B cell (primary cell): ENCODE measurements at regions not wholly inside any gene's neighbourhood (a gene's known extent, or its start where the extent isn't known, plus 50 kb on each side); places are given as distances from the start of the nearest gene placed in this dataset.

Source experiments
- ATAC-seq: fragments of 200-7000 bp; cut with Tn5 transposase; one replicate; pipeline ENCODE4 v1.10.0; 2021; ENCODE audit warnings: low read depth, mild to moderate bottlenecking, moderate number of reproducible peaks, moderate library complexity
- CTCF ChIA-PET: fragments of 350-600 bp; sonication (Branson Sonifier 250); formaldehyde crosslinking; loops from one replicate; lab custom pipeline; 2021; ENCODE audit warnings: antibody characterized with exemption, inconsistent platforms; lab: Charles Lee
- POLR2A ChIA-PET: fragments of 350-600 bp; sonication (Branson Sonifier 250); formaldehyde crosslinking; loops from one replicate; lab custom pipeline; 2021; ENCODE audit warnings: antibody characterized with exemption; lab: Charles Lee
- DNase-seq: peaks from one replicate; pipeline ENCODE4 v3.0.0; 2013
- H2AFZ ChIP-seq: 2 replicates; pipeline ENCODE4 v1.6.1; 2012; ENCODE audit warnings: mild to moderate bottlenecking, low read depth, low read length; ENCODE audit not compliant: insufficient read depth, poor library complexity, severe bottlenecking
- H3K27ac ChIP-seq, 2 donors: 1 replicate in 1 of 2; 2 replicates in 1 of 2; pipeline ENCODE4 v1.5.1; 2012 to 2013; ENCODE audit warnings: low read length in 2 of 2, mild to moderate bottlenecking in 2 of 2, moderate library complexity in 1 of 2
- H3K27me3 ChIP-seq, 4 experiments: fragments of 200-600 bp in 1 of 4; sonication (generic) in 1 of 4; replicated peaks in 1 of 4; 1 replicate in 2 of 4; 2 replicates in 2 of 4; pipeline versions ENCODE4 v1.6.1 to v1.7.0; 2013 to 2016; ENCODE audit warnings: low read length in 3 of 4, mild to moderate bottlenecking in 2 of 4, mixed read lengths in 1 of 4, moderate library complexity in 1 of 4; ENCODE audit not compliant: insufficient read depth in 4 of 4, control insufficient read depth in 3 of 4; ENCODE audit errors: control extremely low read depth in 1 of 4
- H3K36me3 ChIP-seq, 2 experiments: replicated peaks in 1 of 2; 1 replicate in 1 of 2; 2 replicates in 1 of 2; pipeline versions ENCODE4 v1.6.1 to v1.7.1; 2013; ENCODE audit warnings: low read length in 1 of 2; ENCODE audit not compliant: insufficient read depth in 2 of 2, control insufficient read depth in 1 of 2; ENCODE audit errors: control extremely low read depth in 1 of 2, extremely low read depth in 1 of 2
- H3K4me1 ChIP-seq, 2 donors: fragments of 200-600 bp in 1 of 2; sonication (generic) in 1 of 2; 1 replicate in 1 of 2; 2 replicates in 1 of 2; pipeline versions ENCODE4 v1.5.1 to v1.6.1; 2013 to 2017; ENCODE audit warnings: low read length in 2 of 2; ENCODE audit not compliant: control insufficient read depth in 2 of 2, insufficient read depth in 2 of 2
- H3K4me2 ChIP-seq: replicated peaks from 2 replicates; pipeline ENCODE3; 2012; ENCODE audit warnings: mild to moderate bottlenecking, low read depth, low read length; ENCODE audit not compliant: poor library complexity, severe bottlenecking
- H3K4me3 ChIP-seq, 5 experiments: fragments of 200-600 bp in 1 of 5; sonication (generic) in 1 of 5; 1 replicate in 3 of 5; 2 replicates in 2 of 5; pipeline versions ENCODE4 v1.5.1 to v1.7.0; 2011 to 2016; ENCODE audit warnings: low read length in 4 of 5, mild to moderate bottlenecking in 4 of 5, low read depth in 2 of 5, control low read depth in 1 of 5, moderate library complexity in 1 of 5; ENCODE audit not compliant: insufficient read depth in 1 of 5; ENCODE audit errors: control extremely low read depth in 1 of 5, extremely low read depth in 1 of 5
- H3K79me2 ChIP-seq: fragments of 200-600 bp; sonication (generic); one replicate; pipeline ENCODE4 v1.6.0; 2016; ENCODE audit warnings: low read length; ENCODE audit not compliant: control insufficient read depth, insufficient read depth
- H3K9ac ChIP-seq: fragments of 200-600 bp; sonication (generic); 2 replicates; pipeline ENCODE4 v1.6.1; 2017; ENCODE audit warnings: mild to moderate bottlenecking, low read length, moderate library complexity
- H3K9me3 ChIP-seq, 3 donors: one replicate each; pipeline versions ENCODE4 v1.6.1 to v1.7.1; 2013; ENCODE audit warnings: low read length in 2 of 3; ENCODE audit not compliant: control insufficient read depth in 2 of 3, insufficient read depth in 1 of 3; ENCODE audit errors: control extremely low read depth in 1 of 3
- H4K20me1 ChIP-seq: 2 replicates; pipeline ENCODE4 v1.6.0; 2012; ENCODE audit warnings: mild to moderate bottlenecking, low read length; ENCODE audit not compliant: insufficient read depth, control insufficient read depth, poor library complexity, severe bottlenecking
- H3K27ac Mint-ChIP-seq: one replicate; pipeline ENCODE4 v1.8.0; 2021; ENCODE audit warnings: mixed read lengths
- H3K27me3 Mint-ChIP-seq: one replicate; pipeline ENCODE4 v1.8.0; 2021; ENCODE audit warnings: mixed read lengths
- H3K4me1 Mint-ChIP-seq: one replicate; pipeline ENCODE4 v1.8.0; 2021; ENCODE audit warnings: mixed read lengths
- H3K4me3 Mint-ChIP-seq: one replicate; pipeline ENCODE4 v1.8.0; 2021; ENCODE audit warnings: mixed read lengths
- H3K9me3 Mint-ChIP-seq: one replicate; pipeline ENCODE4 v1.8.0; 2022; ENCODE audit warnings: mixed read lengths; ENCODE audit not compliant: insufficient read depth
- EZH2 ChIP-seq: IDR thresholded peaks from 2 replicates; pipeline ENCODE4 v1.6.1; 2012; ENCODE audit warnings: borderline replicate concordance, low read depth, mild to moderate bottlenecking, moderate library complexity, low read length; ENCODE audit not compliant: insufficient read depth, poor library complexity, severe bottlenecking
- WGBS: methylation state at CpG from one replicate; pipeline ENCODE4 v1.1.5; 2013; ENCODE audit warnings: missing lambda C conversion rate; ENCODE audit not compliant: insufficient coverage; 5-methylcytosine and 5-hydroxymethylcytosine counted together
- intact Hi-C: fragments of 100-400 bp; cut with micrococcal nuclease; formaldehyde crosslinking; loops from one replicate; pipeline ENCODE4 v1.10.0; 2022
- TF ChIP-seq, protein P1 (sequence below): fragments of 200-600 bp; IDR thresholded peaks from one replicate; pipeline ENCODE4 v1.8.0; 2022; ENCODE audit warnings: antibody characterized with exemption, mild to moderate bottlenecking

DNA sequence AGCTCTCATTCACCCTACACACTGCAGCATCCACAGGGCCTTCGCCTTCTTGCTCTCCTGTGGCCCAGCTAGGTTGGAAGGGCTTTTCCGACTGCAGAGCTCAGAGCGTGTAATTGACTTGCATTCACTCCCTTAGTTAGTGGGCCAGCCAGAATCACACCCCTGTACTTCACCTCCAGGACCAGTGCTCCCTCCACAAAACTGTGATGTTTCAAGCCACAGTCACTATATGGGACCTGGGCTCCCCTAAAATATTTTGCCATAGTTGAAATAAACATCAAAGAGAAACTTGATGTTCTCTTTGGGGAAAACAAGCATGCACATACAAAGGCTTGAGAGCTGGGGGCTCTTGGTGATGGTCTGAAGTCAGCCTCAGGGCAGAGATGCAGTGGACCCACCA, 69.7 kb upstream of the POU3F3 start:
- no peak for ATAC-seq

DNA sequence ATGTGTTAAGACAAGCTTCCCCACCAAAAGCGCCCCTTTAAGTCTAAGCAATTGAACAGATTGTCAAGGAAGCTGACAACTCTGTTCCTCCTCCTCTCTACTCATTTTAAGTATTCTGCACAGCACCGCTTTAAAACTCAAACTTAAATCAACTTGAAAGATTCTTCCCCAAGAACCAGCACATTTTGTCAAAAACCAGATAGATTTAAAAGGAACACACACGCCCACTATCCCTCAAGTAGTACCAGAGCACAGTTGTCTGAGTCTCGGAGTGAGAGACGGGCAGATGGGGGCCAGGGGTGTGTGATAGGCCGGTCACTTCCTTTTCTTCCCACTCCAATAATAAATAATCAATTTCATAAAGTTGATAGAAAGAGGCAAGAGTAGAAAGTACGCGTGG, 67.7 kb upstream of the POU3F3 start:
- CTCF ChIA-PET: no interaction called here
- Histone ChIP-seq H2AFZ (no peak overlapping the region), H3K27me3 (no peaks in the 10 kb centered on the region), H3K9me3 (no peaks in the 10 kb centered on the region), H3K4me3 (no peak overlapping the region), H3K36me3 (no peaks in the 10 kb centered on the region), H3K27ac (no peak overlapping the region), H3K4me2 (no peak overlapping the region), H3K79me2 (no peaks in the 10 kb centered on the region), H3K4me1 (no peaks in the 10 kb centered on the region), H3K9ac (no peak overlapping the region), H4K20me1 (no peaks in the 10 kb centered on the region)
- Mint-ChIP-seq H3K4me3 (no peak overlapping the region), H3K27me3 (peaks cover 14% of the 10 kb centered on the region), H3K27ac (no peak overlapping the region), H3K4me1 (no peaks in the 10 kb centered on the region), H3K9me3 (peaks cover 2% of the 10 kb centered on the region)
- no peak for ATAC-seq
- POLR2A ChIA-PET: no interaction called here
- intact Hi-C loops: no loop called here
- TF ChIP-seq, protein P1, sequence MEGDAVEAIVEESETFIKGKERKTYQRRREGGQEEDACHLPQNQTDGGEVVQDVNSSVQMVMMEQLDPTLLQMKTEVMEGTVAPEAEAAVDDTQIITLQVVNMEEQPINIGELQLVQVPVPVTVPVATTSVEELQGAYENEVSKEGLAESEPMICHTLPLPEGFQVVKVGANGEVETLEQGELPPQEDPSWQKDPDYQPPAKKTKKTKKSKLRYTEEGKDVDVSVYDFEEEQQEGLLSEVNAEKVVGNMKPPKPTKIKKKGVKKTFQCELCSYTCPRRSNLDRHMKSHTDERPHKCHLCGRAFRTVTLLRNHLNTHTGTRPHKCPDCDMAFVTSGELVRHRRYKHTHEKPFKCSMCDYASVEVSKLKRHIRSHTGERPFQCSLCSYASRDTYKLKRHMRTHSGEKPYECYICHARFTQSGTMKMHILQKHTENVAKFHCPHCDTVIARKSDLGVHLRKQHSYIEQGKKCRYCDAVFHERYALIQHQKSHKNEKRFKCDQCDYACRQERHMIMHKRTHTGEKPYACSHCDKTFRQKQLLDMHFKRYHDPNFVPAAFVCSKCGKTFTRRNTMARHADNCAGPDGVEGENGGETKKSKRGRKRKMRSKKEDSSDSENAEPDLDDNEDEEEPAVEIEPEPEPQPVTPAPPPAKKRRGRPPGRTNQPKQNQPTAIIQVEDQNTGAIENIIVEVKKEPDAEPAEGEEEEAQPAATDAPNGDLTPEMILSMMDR: no peak
- no peak for TF ChIP-seq EZH2
- DNase-seq: no peak
- 94% methylated on average over 2 of the region's 8 CpGs for WGBS

More for the DNA sequence above, 69.7 kb upstream of the POU3F3 start:
- Histone ChIP-seq H3K36me3 (no peaks in the 10 kb centered on the region), H3K27ac (no peak overlapping the region), H3K4me1 (no peaks in the 10 kb centered on the region), H3K9me3 (no peaks in the 10 kb centered on the region), H2AFZ (no peak overlapping the region), H4K20me1 (no peaks in the 10 kb centered on the region), H3K9ac (no peak overlapping the region), H3K27me3 (no peaks in the 10 kb centered on the region), H3K79me2 (no peaks in the 10 kb centered on the region), H3K4me3 (no peak overlapping the region), H3K4me2 (no peak overlapping the region)
- 95% methylated on average over 3 of the region's 3 CpGs for WGBS
- Mint-ChIP-seq H3K4me3 (no peak overlapping the region), H3K9me3 (peaks cover 2% of the 10 kb centered on the region), H3K4me1 (no peaks in the 10 kb centered on the region), H3K27me3 (peaks cover 14% of the 10 kb centered on the region), H3K27ac (no peak overlapping the region)
- TF ChIP-seq EZH2: no peak
- TF ChIP-seq, protein P1: no peak
- DNase-seq: no peak
- CTCF ChIA-PET: no interaction called here
- POLR2A ChIA-PET: no interaction called here
- intact Hi-C loops: no loop called here
